ENCODE measurements at regions not wholly inside any gene's neighbourhood (a gene's known extent, or its start where the extent isn't known, plus 50 kb on each side); places are given as distances from the start of the nearest gene placed in this dataset.

DNA sequence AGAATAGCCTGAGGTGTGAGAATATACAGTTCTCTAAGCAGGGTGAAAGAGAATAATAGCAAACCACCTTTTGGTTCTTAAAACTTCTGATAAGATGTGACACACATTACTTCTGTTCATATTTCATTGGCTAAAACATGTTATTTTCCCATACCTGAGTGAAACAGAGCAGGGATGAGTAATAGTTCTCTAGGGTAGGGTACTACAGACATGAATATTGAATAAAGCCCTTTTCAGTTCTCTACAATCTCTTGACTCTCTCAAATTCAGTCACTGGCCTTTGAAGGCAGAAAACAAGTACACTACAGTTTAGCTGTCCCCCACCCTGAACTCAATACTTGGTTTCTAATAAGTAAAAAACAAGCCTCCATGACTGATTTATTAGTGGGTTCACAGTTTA, 454.1 kb upstream of the MDGA2 start:
- no peak for DNase-seq (ENCODE audit: low read depth)
- H3K4me3 ChIP-seq (ENCODE audit: low read depth, low read length), result no peak overlapping the region
- TF ChIP-seq POLR2A (IDR thresholded peaks at IDR 0.05; ENCODE audit: extremely low read depth, insufficient read length) (no peak), MYC (IDR thresholded peaks at IDR 0.05; ENCODE audit: low read depth, low read length) (no peak)
- TF ChIP-seq, protein P1, sequence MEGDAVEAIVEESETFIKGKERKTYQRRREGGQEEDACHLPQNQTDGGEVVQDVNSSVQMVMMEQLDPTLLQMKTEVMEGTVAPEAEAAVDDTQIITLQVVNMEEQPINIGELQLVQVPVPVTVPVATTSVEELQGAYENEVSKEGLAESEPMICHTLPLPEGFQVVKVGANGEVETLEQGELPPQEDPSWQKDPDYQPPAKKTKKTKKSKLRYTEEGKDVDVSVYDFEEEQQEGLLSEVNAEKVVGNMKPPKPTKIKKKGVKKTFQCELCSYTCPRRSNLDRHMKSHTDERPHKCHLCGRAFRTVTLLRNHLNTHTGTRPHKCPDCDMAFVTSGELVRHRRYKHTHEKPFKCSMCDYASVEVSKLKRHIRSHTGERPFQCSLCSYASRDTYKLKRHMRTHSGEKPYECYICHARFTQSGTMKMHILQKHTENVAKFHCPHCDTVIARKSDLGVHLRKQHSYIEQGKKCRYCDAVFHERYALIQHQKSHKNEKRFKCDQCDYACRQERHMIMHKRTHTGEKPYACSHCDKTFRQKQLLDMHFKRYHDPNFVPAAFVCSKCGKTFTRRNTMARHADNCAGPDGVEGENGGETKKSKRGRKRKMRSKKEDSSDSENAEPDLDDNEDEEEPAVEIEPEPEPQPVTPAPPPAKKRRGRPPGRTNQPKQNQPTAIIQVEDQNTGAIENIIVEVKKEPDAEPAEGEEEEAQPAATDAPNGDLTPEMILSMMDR (IDR thresholded peaks at IDR 0.05; ENCODE audit: low read depth, low read length), result no peak
- TF ChIP-seq, protein P2, sequence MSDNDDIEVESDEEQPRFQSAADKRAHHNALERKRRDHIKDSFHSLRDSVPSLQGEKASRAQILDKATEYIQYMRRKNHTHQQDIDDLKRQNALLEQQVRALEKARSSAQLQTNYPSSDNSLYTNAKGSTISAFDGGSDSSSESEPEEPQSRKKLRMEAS (IDR thresholded peaks at IDR 0.05; ENCODE audit: low read depth, low read length), result no peak

GRCh38 chr14:48127674-48128073, 452.3 kb upstream of the MDGA2 start:
- TF ChIP-seq POLR2A (IDR thresholded peaks at IDR 0.05; ENCODE audit: extremely low read depth, insufficient read length), result no peak
- TF ChIP-seq, protein P1 (IDR thresholded peaks at IDR 0.05; ENCODE audit: low read depth, low read length), result no peak
- DNase-seq (ENCODE audit: low read depth), result no peak
- no peak overlapping the region for H3K4me3 ChIP-seq (ENCODE audit: low read depth, low read length)

- H3K4me3 ChIP-seq (ENCODE audit: low read depth, low read length), result no peak overlapping the region
- DNase-seq (ENCODE audit: low read depth), result no peak
- TF ChIP-seq, protein P2 (IDR thresholded peaks at IDR 0.05; ENCODE audit: low read depth, low read length), result no peak
- TF ChIP-seq, protein P1 (IDR thresholded peaks at IDR 0.05; ENCODE audit: low read depth, low read length), result no peak
- no peak for TF ChIP-seq MYC (IDR thresholded peaks at IDR 0.05; ENCODE audit: low read depth, low read length)
- no peak for TF ChIP-seq POLR2A (IDR thresholded peaks at IDR 0.05; ENCODE audit: extremely low read depth, insufficient read length)
Observed at GRCh38 chr14:48125654-48126053, 450.2 kb upstream of the MDGA2 start.

- TF ChIP-seq, protein P2 (IDR thresholded peaks at IDR 0.05; ENCODE audit: low read depth, low read length), result no peak
- TF ChIP-seq, protein P1 (IDR thresholded peaks at IDR 0.05; ENCODE audit: low read depth, low read length), result no peak
- no peak for TF ChIP-seq MYC (IDR thresholded peaks at IDR 0.05; ENCODE audit: low read depth, low read length)
- no peak for TF ChIP-seq POLR2A (IDR thresholded peaks at IDR 0.05; ENCODE audit: extremely low read depth, insufficient read length)
- no peak overlapping the region for H3K4me3 ChIP-seq (ENCODE audit: low read depth, low read length)
- DNase-seq (ENCODE audit: low read depth), result no peak
Observed at GRCh38 chr14:48113713-48114112, 438.3 kb upstream of the MDGA2 start.

DNA sequence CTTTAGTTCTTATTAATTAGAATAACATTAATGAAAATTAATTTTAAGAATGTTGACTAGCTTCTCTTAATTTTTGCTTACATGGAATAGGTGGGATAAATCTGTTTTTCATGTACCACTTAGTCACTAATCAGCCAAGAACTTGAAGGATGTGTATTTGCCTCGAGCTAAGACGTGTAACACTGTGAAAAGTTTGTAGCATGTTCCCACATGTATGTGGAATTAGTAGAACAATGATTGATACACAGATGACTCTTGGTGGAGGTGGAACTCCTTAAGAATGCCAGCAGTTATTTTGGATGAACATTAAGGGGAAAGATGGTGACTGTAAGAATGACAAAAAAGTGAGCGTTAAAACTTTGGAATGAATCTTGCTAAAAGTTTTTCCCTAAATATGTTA, 435.7 kb upstream of the MDGA2 start:
- TF ChIP-seq, protein P2 (IDR thresholded peaks at IDR 0.05; ENCODE audit: low read depth, low read length), result no peak
- TF ChIP-seq POLR2A (IDR thresholded peaks at IDR 0.05; ENCODE audit: extremely low read depth, insufficient read length), result no peak
- TF ChIP-seq, protein P1 (IDR thresholded peaks at IDR 0.05; ENCODE audit: low read depth, low read length), result no peak
- no peak for TF ChIP-seq MYC (IDR thresholded peaks at IDR 0.05; ENCODE audit: low read depth, low read length)
- no peak for DNase-seq (ENCODE audit: low read depth)
- no peak overlapping the region for H3K4me3 ChIP-seq (ENCODE audit: low read depth, low read length)

DNA sequence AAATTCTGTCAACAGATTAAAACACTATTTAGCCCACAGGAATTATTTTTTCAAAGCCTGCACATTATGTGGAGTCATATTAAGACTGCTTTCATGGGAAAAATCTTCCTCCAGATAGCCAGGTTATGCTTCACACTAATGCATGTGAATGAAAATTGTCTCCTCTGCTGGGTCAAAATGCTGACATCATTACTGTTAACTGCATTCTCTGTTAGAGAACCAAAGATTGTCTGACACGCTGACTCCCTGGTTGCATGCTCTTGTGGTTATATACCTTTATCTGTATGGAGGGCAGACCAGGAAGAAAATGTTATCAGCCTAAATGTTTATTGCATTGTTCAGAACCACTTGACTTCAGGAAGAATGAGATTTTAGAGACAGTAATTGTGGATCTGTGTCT, 432.2 kb upstream of the MDGA2 start:
- DNase-seq (ENCODE audit: low read depth), result no peak
- H3K4me3 ChIP-seq (ENCODE audit: low read depth, low read length), result no peak overlapping the region
- TF ChIP-seq, protein P2 (IDR thresholded peaks at IDR 0.05; ENCODE audit: low read depth, low read length), result no peak
- TF ChIP-seq MYC (IDR thresholded peaks at IDR 0.05; ENCODE audit: low read depth, low read length), result no peak
- TF ChIP-seq, protein P1 (IDR thresholded peaks at IDR 0.05; ENCODE audit: low read depth, low read length), result no peak
- no peak for TF ChIP-seq POLR2A (IDR thresholded peaks at IDR 0.05; ENCODE audit: extremely low read depth, insufficient read length)
